Stimulated activated CD4-positive, alpha-beta T cell treated with anti-CD3 and anti-CD28 coated beads, Interleukin-2, amount 100 ng/mL, for 24 hours (primary cell): ENCODE measurements at regions not wholly inside any gene's neighbourhood (a gene's known extent, or its start where the extent isn't known, plus 50 kb on each side); places are given as distances from the start of the nearest gene placed in this dataset.

Source experiments
- DNase-seq, 2 donors: peaks; one replicate each; pipeline ENCODE4 v3.0.0-alpha.2; 2020

DNA sequence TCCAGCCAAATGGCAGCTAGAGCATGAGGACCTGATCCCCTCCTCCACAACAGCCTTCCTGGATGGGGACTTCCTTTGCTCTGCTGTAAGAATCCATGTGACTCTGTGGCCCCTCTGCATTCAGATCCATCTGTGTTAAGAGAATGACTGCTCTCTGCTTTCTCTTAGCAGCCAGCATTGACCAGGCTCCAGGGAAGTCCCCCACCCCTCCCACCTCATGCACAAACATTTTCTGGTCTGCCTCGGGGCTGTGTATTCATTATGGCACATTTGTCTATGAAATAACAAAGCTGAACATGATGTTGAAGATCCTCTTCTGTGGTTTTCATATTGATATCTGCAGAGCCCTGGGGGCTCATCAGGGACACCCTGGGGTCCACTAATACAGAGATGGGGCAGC, 201.7 kb downstream of the NUAK1 start:
- no peak for DNase-seq

DNA sequence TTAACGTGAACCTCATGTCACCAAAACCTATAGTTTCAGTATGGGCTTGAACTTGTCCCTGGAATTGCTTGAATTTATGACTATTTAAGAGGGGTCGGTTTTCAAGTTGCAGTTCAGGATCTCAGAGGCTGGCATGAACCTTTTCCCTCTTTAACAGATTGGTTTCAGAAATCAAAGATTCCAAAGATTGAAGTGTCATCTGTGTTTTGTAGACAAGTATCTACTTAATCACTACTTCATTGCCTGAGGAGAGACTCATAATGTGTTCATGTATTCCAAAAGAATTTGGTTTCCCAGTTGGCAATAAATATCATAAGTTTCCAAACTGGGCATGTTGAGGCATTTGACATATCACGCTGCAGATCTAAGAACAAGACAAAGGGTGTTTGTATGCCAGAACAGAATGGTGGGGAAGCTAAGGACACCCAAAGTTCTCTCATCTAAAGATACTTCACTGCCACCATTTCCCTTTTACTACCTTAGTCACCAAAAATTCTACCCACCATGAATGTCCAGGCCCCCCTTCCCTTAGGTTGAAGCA, 199.5 kb downstream of the NUAK1 start:
- no peak for DNase-seq

DNA sequence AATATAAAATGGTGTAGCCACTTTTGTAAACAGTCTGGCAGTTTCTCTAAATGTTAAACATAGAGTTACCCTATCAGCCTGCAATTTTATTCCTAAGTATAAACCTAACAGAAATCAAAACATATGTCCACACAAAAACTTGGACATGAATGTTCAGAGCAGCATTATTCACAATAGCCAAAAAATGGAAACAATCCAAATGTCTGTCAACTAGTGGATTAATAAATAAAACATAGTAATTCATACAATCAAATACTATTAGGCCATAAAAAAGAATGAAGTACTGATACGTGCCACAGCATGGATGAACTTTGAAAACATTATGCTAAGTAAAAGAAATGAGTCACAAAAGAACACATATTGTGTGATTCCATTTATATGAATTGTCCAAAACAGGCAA, 196.5 kb downstream of the NUAK1 start:
- no peak for DNase-seq

DNA sequence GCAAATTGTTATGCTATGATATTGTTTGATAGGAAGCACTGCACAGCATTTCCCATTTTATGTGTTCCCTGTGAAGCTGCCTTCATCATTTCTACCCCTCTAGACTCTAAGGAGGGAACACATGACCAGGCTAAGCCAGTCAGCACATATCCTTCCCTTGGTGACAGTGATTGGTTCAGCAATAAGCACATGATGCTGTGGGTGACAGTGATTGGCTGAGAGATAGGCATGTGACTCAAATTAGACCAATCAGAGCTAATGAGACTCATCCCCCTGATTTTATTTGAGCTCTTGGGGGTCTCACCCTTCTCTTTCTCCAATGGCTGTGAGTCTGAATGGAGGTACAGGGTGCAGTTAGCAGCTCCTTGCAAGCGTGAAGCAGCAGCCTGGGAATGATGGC, 195.2 kb downstream of the NUAK1 start:
- DNase-seq, result no peak

DNA sequence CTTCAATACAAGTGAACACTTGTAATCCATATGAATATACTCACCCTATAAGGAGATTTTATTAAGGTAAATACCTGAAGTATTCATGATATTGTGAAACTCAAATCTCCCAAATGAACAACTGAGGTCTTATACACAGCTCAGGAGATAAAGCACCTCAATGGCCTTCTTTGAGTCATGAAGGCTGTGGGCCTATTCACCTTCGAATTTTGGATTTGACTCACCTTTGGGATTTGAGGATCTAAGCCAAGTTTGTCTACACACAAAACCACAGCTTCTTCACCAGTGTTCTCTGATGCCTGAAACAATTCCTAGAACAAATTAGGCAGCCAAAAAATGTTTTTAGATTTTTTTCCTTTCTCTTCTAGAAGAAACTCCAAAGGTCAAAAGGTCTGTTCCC, 194.1 kb downstream of the NUAK1 start:
- DNase-seq, result no peak

DNA sequence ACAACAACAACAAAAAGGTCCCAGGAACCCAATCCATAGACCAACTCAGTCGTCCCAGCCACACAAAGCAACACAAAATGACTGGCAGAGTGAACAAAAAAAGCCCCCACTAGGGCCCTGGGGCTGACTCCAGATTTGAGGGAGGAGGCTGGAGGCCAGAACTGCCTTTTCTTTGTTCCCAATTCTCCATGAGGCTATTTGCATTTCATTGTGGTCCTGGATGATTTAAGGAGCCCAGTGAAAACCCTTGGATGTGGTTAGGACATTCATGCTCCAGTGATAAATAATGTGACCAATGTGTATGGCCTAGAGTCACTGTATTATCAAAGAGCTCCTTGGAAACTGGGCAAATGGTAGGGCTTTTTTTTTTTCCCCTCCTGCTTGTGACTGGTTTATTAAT, 192.9 kb downstream of the NUAK1 start:
- DNase-seq, result no peak

DNA sequence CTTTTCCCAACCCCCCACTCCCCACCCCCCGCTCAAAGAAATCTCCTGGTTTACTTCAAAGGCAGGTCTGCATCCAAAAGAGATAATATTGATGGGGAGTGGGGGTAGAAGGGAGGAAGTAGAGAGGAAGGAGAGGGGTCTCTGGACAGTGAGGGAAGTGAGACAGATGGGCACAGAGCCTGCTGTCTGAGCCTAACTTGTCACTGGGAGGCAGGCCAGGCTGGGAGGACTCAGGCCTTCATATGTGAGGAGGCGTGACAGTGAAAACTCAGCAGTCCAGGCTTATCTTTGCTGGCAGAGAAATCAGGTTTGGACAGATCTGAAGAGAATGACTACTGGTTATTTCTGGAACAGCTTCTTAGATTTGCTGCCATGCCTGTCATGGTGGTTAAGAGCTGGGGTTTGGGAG, 192.3 kb downstream of the NUAK1 start:
- DNase-seq, result no peak

DNA sequence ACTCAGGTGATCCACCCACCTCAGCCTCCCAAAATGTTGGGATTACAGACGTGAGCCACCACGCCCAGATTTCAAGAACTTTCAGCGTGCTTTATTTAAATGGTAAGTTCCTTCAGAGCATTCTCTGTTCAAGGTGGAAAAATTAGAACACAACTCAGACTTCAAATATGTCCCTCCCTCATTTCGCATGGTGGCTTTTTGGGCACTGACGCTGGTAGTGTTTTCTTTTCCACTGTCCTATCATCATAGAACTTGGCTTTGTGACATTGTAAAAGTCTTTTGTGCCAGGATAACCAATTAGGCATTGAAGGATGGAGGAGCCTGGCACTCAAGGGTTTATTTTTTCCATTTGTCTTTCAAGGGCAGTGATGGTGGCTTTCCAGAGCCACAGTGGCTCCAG, 190.8 kb downstream of the NUAK1 start:
- DNase-seq, result no peak

- no peak for DNase-seq
Observed at GRCh38 chr12:105948331-105948730, 190.4 kb downstream of the NUAK1 start.

- DNase-seq, result no peak
Observed at GRCh38 chr12:105949391-105949790, 189.4 kb downstream of the NUAK1 start.

DNA sequence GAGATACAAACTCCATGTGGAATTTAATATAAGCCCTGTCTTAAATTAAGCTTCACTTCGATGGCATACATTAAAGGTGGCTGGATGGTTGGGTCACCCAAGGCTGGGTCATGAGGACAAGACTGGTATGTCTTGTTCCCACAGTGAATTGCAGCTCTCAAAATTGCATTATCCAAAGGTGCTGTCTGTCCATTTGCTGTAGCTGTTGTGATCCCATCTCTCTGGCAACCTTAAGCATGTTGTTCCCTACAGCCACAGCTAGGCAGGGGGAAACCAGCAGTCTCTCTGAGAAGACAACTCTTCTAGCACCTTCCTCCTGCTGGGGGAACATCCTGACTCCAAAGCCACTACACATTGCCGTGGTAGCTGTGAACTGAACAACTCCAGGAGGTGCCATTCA, 187.0 kb downstream of the NUAK1 start:
- no peak for DNase-seq

- no peak for DNase-seq
Observed at GRCh38 chr12:105954951-105955931, 183.5 kb downstream of the NUAK1 start.

- DNase-seq, result no peak
Observed at GRCh38 chr12:105955976-105956375, 182.8 kb downstream of the NUAK1 start.

DNA sequence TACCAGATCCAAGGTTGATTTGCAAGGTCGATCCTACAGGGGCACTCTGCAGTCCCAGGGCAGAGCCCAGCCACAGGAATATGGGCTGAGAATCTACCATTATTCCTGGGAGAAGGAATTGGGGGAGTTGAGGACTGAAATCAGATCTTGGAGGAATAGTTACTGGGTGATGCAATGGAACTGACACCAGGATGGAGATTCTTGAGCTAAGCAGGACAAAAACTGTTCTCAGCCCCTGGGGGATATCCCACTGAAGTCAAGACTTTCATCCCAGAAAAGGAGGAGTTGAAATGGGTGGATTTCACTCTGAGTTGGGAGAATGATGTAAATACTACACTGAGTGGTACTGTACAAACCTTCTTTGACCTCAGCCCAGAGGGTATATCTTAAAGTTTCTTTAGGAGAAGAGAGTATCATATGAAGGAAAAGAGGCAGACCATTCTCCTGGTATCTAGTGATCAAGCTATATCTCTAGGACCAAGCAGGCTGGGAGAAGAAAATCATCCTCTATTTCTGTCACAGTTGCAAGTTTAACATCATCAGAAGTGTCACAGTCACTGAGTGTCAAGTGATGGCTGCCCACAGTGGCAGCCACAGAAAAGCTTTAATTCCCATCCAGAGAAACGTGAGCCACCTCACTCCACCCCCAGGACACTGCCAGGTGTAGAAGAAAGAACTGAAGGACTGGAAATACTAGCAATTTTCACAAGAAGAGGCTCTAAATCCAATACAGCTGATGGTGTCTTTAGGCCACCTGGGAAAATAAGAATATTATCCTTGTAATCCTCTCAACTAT, 181.9 kb downstream of the NUAK1 start:
- no peak for DNase-seq

DNA sequence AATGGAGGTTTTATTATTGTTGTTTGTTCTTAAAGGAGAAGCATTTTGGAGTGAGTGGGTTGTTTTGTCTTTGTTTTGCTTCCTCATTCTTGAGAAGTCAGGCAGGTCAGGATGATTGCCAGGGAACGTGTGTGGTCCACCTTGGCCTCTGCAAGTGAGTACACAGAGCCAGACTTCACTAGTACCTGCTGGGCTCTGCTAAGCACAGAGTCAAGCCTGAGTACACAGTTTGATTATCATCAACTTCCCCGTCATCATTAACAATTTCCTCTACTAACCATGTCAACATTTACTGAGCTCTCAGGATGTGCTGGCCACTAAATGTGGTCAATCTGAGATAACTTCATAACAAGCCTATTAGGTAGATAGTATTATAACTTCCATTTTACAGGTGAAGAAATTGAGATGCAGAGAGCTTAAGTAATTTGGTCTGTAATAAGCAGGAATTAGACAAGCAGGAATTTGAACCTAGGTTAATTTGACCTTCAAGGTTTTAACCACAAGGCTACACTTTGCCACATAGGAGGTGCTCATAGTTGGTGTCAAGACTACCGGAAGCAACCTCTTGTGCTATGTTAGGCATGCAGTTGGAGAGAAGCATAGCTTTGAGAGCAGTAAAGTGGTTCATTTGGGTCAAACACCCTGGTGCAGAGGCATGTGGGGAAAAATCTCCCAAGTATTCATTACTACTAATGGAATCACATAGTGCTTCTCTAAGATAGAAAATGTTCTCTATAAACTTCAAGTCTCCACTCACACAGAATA, 178.3 kb downstream of the NUAK1 start:
- DNase-seq, result no peak

- no peak for DNase-seq
Observed at GRCh38 chr12:105961821-105962671, 176.7 kb downstream of the NUAK1 start.

DNA sequence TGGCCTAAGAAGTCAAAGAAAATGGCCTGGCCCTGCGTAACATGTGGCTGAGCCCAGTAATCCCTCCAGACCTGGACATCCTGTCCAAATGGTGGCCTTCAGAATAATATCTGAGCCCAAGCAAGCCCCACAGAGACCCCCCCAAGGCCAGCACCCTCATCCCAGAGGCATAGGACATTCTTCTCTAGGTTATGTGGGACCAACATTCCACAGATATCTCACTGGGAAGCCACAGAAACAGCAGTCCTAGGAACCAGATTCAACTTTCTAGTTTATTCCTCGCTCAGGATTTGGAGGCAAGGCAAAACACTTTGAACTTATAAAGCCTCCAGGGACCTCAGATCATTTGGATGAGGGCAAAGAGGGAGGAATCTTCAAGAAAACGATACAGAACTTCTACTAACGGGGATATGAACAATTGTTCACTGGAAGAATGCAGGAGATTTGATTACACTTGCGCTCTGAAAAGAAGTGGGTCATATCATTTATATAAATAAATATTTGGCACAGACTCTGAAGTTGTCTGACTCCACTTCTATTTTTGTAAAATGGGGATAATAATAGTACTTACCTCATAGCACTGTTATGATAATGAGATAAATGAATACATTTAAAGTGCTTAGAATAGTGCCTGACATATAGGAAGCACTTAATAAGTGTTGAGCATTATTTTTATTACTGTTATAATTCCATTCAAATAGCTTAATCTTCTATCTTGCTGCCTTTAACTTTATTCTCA, 171.5 kb downstream of the NUAK1 start:
- DNase-seq, result no peak

DNA sequence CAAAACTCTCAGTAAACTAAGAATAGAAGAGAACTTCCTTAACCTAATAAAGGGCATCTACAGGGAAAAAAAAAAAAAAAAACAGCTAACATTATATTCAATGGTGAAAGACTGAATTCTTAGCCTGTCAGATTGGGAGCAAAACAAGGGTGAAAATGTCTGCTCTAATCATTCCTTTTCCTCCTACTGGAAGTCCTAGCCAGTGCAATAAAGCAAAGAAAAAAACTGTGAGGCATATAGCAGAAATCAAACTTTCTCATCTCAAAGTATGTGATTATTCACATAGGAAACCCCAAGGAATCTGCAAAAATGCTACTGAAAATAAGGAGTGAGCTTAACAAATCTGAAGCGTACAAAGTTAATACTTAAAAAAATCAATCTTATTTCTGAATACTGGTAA, 170.7 kb downstream of the NUAK1 start:
- no peak for DNase-seq

- no peak for DNase-seq
Observed at GRCh38 chr12:105970885-105971284, 167.9 kb downstream of the NUAK1 start.

GRCh38 chr12:105974738-105975137, 164.0 kb downstream of the NUAK1 start:
- no peak for DNase-seq

DNA sequence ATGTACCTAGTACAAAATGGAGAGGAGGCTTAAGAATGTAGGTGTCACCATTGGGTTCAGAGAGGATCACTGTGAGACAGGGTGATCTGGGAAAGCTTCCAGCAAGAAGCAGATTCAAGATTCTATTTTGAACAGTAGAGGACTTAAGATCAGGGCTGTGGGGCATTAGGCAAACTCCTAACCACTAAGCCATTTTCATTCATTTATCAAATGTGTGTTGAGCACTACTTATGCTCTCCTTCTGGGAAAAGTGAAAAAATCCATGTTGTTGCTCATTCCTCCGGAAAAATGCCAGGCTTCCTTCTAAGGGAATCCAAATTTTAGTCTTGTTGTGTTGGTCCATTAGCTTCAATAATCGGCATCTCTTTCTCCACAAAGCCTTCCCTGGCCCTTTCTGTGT, 163.4 kb downstream of the NUAK1 start:
- DNase-seq, result no peak
